HG02870 (cell line): ENCODE measurements at regions not wholly inside any gene's neighbourhood (a gene's known extent, or its start where the extent isn't known, plus 50 kb on each side); places are given as distances from the start of the nearest gene placed in this dataset.
"Not testable (repeated sequence)": the region's sequence is repeated elsewhere in the genome, so short reads cannot be mapped to it uniquely, and the experiment has no call there.

ENCODE experiments used
- ATAC-seq: cut with Tn5 transposase; IDR thresholded peaks from one replicate; pipeline ENCODE4 v1.9.1; 2021; ENCODE audit warnings: mild to moderate bottlenecking, moderate library complexity; ENCODE audit not compliant: unreplicated experiment

GRCh38 chr10:63077800-63078199 lies 55.3 kb upstream of the NRBF2 start:
- ATAC-seq = no peak

GRCh38 chr10:63072951-63073350 lies 60.2 kb upstream of the NRBF2 start:
- ATAC-seq = no peak

- ATAC-seq = no peak
Measured at GRCh38 chr10:63071145-63071544, 62.0 kb upstream of the NRBF2 start.

GRCh38 chr10:63069318-63069717 lies 63.8 kb upstream of the NRBF2 start:
- ATAC-seq = no peak

- ATAC-seq = no peak
Measured at GRCh38 chr10:63068246-63068645, 64.9 kb upstream of the NRBF2 start.

GRCh38 chr10:63066606-63067005 lies 66.5 kb upstream of the NRBF2 start:
- ATAC-seq = no peak

- ATAC-seq = no peak
Measured at GRCh38 chr10:63064706-63065105, 68.4 kb upstream of the NRBF2 start.

GRCh38 chr10:63058236-63058635 lies 74.9 kb upstream of the NRBF2 start:
- ATAC-seq = no peak

GRCh38 chr10:63057509-63057908 lies 75.6 kb upstream of the NRBF2 start:
- no peak for ATAC-seq

GRCh38 chr10:63055705-63056104 lies 77.4 kb upstream of the NRBF2 start:
- ATAC-seq = no peak

GRCh38 chr10:63054889-63055611 lies 78.1 kb upstream of the NRBF2 start:
- ATAC-seq = no peak

GRCh38 chr10:63052083-63052482 lies 81.0 kb upstream of the NRBF2 start:
- no peak for ATAC-seq

- ATAC-seq = no peak
Measured at GRCh38 chr10:63042256-63042655, 90.9 kb upstream of the NRBF2 start.

GRCh38 chr10:63033616-63034185 lies 99.4 kb upstream of the NRBF2 start:
- not testable (repeated sequence) for ATAC-seq

- ATAC-seq = no peak
Measured at GRCh38 chr10:63030536-63030935, 102.6 kb upstream of the NRBF2 start.

GRCh38 chr10:63027531-63027930 lies 105.6 kb upstream of the NRBF2 start:
- ATAC-seq = no peak

- no peak for ATAC-seq
Measured at GRCh38 chr10:63021225-63021624, 111.9 kb upstream of the NRBF2 start.

GRCh38 chr10:63013755-63014154 lies 119.4 kb upstream of the NRBF2 start:
- ATAC-seq = no peak

- ATAC-seq = no peak
Measured at GRCh38 chr10:63012623-63013022, 120.5 kb upstream of the NRBF2 start.

- ATAC-seq = no peak
Measured at GRCh38 chr10:63010203-63010602, 122.9 kb upstream of the NRBF2 start.

- ATAC-seq = no peak
Measured at GRCh38 chr10:63008491-63008890, 124.6 kb upstream of the NRBF2 start.

- ATAC-seq = no peak
Measured at GRCh38 chr10:63007112-63007511, 126.0 kb upstream of the NRBF2 start.

- no peak for ATAC-seq
Measured at GRCh38 chr10:63005246-63005645, 127.9 kb upstream of the NRBF2 start.
